ENCODE measurements at regions not wholly inside any gene's neighbourhood (a gene's known extent, or its start where the extent isn't known, plus 50 kb on each side); places are given as distances from the start of the nearest gene placed in this dataset.

DNA sequence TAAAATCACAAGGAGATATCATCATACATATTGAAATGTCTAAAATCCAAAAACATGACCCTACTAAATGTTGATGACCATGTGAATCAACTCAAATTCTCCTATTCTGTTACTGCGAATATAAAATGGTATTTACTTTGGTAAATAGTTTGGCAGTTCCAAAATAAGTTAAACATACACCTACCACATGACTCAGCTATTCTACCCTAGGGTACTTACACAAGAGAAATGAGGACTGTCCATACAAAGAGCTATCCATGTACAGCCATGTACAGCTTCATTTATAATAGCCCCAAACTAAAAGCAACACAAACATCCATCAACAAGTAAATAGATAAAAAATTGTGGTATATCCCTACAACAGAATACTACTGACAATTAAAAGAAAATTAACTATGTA lies 346.1 kb upstream of the TENM4 start:
- ChIA-PET POLR2A (no interaction called here), CTCF (no interaction called here)
- DNase-seq (ENCODE audit: low read depth, low spot score) (no peak), ATAC-seq (no peak)
- no TSS peak for BruUV-seq (replicated peaks)
- Histone ChIP-seq H3K4me3 (ENCODE audit: low read depth in 2 of 2, low read length in 2 of 2) (no peak overlapping the region), H3K9me3 (ENCODE audit: control insufficient read depth, insufficient read depth, low read depth, low read length) (no peaks in the 10 kb centered on the region), H3K27ac (ENCODE audit: low read length) (no peak overlapping the region), H3K36me3 (ENCODE audit: control insufficient read depth, insufficient read depth, low read length) (no peaks in the 10 kb centered on the region), H3K4me1 (ENCODE audit: control insufficient read depth, insufficient read depth, low read length) (no peaks in the 10 kb centered on the region), H3K27me3 (ENCODE audit: control insufficient read depth, insufficient read depth, low read length) (no peaks in the 10 kb centered on the region)
- in situ Hi-C loops (cut with HindIII; ENCODE audit: low pct_unique_long_range_greater_than_20kb, low sequenced_read_pairs): no loop called here
- TF ChIP-seq SIN3A (IDR thresholded peaks at IDR 0.05; ENCODE audit: borderline replicate concordance, insufficient read depth, low read depth, low read length) (no peak), POLR2AphosphoS5 (IDR thresholded peaks at IDR 0.05; ENCODE audit: low read depth, low read length) (no peak), CTCF (IDR thresholded peaks at IDR 0.05) (no peak), TCF7L2 (IDR thresholded peaks at IDR 0.05; ENCODE audit: low read depth, low read length) (no peak), REST (IDR thresholded peaks at IDR 0.05; ENCODE audit: insufficient read depth in 1 of 2, low read depth in 2 of 2, low read length in 1 of 2) (no peak)
- intact Hi-C loops (cut with micrococcal nuclease; ENCODE audit: unreplicated experiment): no loop called here

GRCh38 chr11:79783833-79784232 lies 343.0 kb upstream of the TENM4 start:
- in situ Hi-C loops (cut with HindIII; ENCODE audit: low pct_unique_long_range_greater_than_20kb, low sequenced_read_pairs): no loop called here
- intact Hi-C loops (cut with micrococcal nuclease; ENCODE audit: unreplicated experiment): no loop called here
- ATAC-seq (no peak), DNase-seq (ENCODE audit: low read depth, low spot score) (no peak)
- H3K9me3 ChIP-seq (ENCODE audit: control insufficient read depth, insufficient read depth, low read depth, low read length): no peaks in the 10 kb centered on the region
- H3K27ac ChIP-seq (ENCODE audit: low read length): no peak overlapping the region
- POLR2A ChIA-PET: no interaction called here
- CTCF ChIA-PET: no interaction called here
- no peak overlapping the region for H3K4me3 ChIP-seq (ENCODE audit: low read depth in 2 of 2, low read length in 2 of 2)
- no TSS peak for BruUV-seq (replicated peaks)
- no peaks in the 10 kb centered on the region for H3K36me3 ChIP-seq (ENCODE audit: control insufficient read depth, insufficient read depth, low read length)
- H3K4me1 ChIP-seq (ENCODE audit: control insufficient read depth, insufficient read depth, low read length): no peaks in the 10 kb centered on the region
- no peak for TF ChIP-seq REST (IDR thresholded peaks at IDR 0.05; ENCODE audit: insufficient read depth in 1 of 2, low read depth in 2 of 2, low read length in 1 of 2)
- TF ChIP-seq CTCF (IDR thresholded peaks at IDR 0.05): no peak
- TF ChIP-seq POLR2AphosphoS5 (IDR thresholded peaks at IDR 0.05; ENCODE audit: low read depth, low read length): no peak
- TF ChIP-seq SIN3A (IDR thresholded peaks at IDR 0.05; ENCODE audit: borderline replicate concordance, insufficient read depth, low read depth, low read length): no peak
- TF ChIP-seq TCF7L2 (IDR thresholded peaks at IDR 0.05; ENCODE audit: low read depth, low read length): no peak
- H3K27me3 ChIP-seq (ENCODE audit: control insufficient read depth, insufficient read depth, low read length): no peaks in the 10 kb centered on the region

Data from Panc1 (cell line).